CD4-positive, alpha-beta T cell (primary cell): ENCODE measurements at regions not wholly inside any gene's neighbourhood (a gene's known extent, or its start where the extent isn't known, plus 50 kb on each side); places are given as distances from the start of the nearest gene placed in this dataset.

ENCODE experiments used
- ATAC-seq: fragments of 200-7000 bp; cut with Tn5 transposase; one replicate; pipeline ENCODE4 v1.10.0; 2022; ENCODE audit warnings: mild to moderate bottlenecking; ENCODE audit not compliant: poor library complexity
- CTCF ChIA-PET: fragments of 350-600 bp; sonication (Branson Sonifier 250); formaldehyde crosslinking; loops from one replicate; lab custom pipeline; 2021; ENCODE audit warnings: antibody characterized with exemption, inconsistent platforms; lab: Charles Lee
- POLR2A ChIA-PET: fragments of 350-600 bp; sonication (Branson Sonifier 250); formaldehyde crosslinking; loops from one replicate; lab custom pipeline; 2021; ENCODE audit warnings: antibody characterized with exemption, inconsistent platforms; lab: Charles Lee
- DNase-seq, 14 experiments: peaks; one replicate each; pipeline ENCODE4 v3.0.0-alpha.2; 2013 to 2020; ENCODE audit warnings: mixed read lengths in 2 of 14
- H3K27ac ChIP-seq, 2 donors: one replicate each; pipeline versions ENCODE4 v1.5.1 to v1.7.0; 2013; ENCODE audit warnings: low read length in 2 of 2, low read depth in 1 of 2, mild to moderate bottlenecking in 1 of 2
- H3K27me3 ChIP-seq, 2 experiments: 1 replicate in 1 of 2; 2 replicates in 1 of 2; pipeline versions ENCODE4 v1.6.1 to v1.7.0; 2013; ENCODE audit warnings: low read length in 2 of 2, control low read depth in 1 of 2, mild to moderate bottlenecking in 1 of 2, moderate library complexity in 1 of 2; ENCODE audit not compliant: insufficient read depth in 2 of 2, control insufficient read depth in 1 of 2
- H3K36me3 ChIP-seq: one replicate; pipeline ENCODE4 v1.6.1; 2013; ENCODE audit warnings: low read length, control low read depth; ENCODE audit not compliant: insufficient read depth
- H3K4me1 ChIP-seq: one replicate; pipeline ENCODE4 v1.6.1; 2013; ENCODE audit warnings: low read length, control low read depth; ENCODE audit not compliant: insufficient read depth
- H3K4me3 ChIP-seq: one replicate; pipeline ENCODE4 v1.5.1; 2013; ENCODE audit warnings: mild to moderate bottlenecking, low read length, moderate library complexity
- H3K9me3 ChIP-seq, 2 experiments: 1 replicate in 1 of 2; 2 replicates in 1 of 2; pipeline versions ENCODE4 v1.6.1 to v1.7.0; 2013; ENCODE audit warnings: low read length in 2 of 2, mild to moderate bottlenecking in 2 of 2, control low read depth in 1 of 2, moderate library complexity in 1 of 2; ENCODE audit not compliant: control insufficient read depth in 1 of 2, insufficient read depth in 1 of 2
- H3K27ac Mint-ChIP-seq: one replicate; pipeline ENCODE4 v1.8.0; 2020; ENCODE audit warnings: mixed read lengths
- H3K27me3 Mint-ChIP-seq: one replicate; pipeline ENCODE4 v1.8.0; 2021; ENCODE audit warnings: mixed read lengths
- H3K36me3 Mint-ChIP-seq: one replicate; pipeline ENCODE4 v1.8.0; 2021; ENCODE audit warnings: low read depth, mixed read lengths
- H3K4me1 Mint-ChIP-seq: one replicate; pipeline ENCODE4 v1.8.0; 2021; ENCODE audit warnings: low read depth, mixed read lengths
- H3K4me3 Mint-ChIP-seq: one replicate; pipeline ENCODE4 v1.8.0; 2020; ENCODE audit warnings: mild to moderate bottlenecking, mixed read lengths
- H3K9me3 Mint-ChIP-seq: one replicate; pipeline ENCODE4 v1.8.0; 2020; ENCODE audit warnings: mixed read lengths
- CTCF ChIP-seq: fragments of 200-600 bp; IDR thresholded peaks from one replicate; pipeline ENCODE4 v1.8.0; 2022; ENCODE audit warnings: antibody characterized with exemption, mild to moderate bottlenecking
- intact Hi-C, 2 experiments: fragments of 100-400 bp; cut with DNase I in 1 of 2; cut with micrococcal nuclease in 1 of 2; formaldehyde crosslinking; loops; one replicate each; pipeline versions ENCODE4 v1.15.1 to v1.9.0; 2023 to 2025; cut with DNase I, micrococcal nuclease

- ChIA-PET CTCF (no interaction called here), POLR2A (no interaction called here)
- intact Hi-C loops, result no loop called here
- Mint-ChIP-seq H3K9me3 (peaks cover 11% of the 10 kb centered on the region), H3K4me1 (no peaks in the 10 kb centered on the region), H3K27ac (no peak overlapping the region), H3K27me3 (no peaks in the 10 kb centered on the region), H3K4me3 (no peak overlapping the region), H3K36me3 (no peaks in the 10 kb centered on the region)
- Histone ChIP-seq H3K9me3 (peaks cover 0 to 5% of the 10 kb centered on the region in 2 experiments), H3K27me3 (no peaks in the 10 kb centered on the region), H3K27ac (no peak overlapping the region), H3K36me3 (no peaks in the 10 kb centered on the region), H3K4me3 (no peak overlapping the region), H3K4me1 (no peaks in the 10 kb centered on the region)
- ATAC-seq, result no peak
- no peak for DNase-seq
- no peak for TF ChIP-seq CTCF
These were observed 329.7 kb downstream of the SI start for GRCh38 chr3:164748626-164749025.

- Histone ChIP-seq H3K36me3 (no peaks in the 10 kb centered on the region), H3K4me3 (no peak overlapping the region), H3K9me3 (peaks cover 3 to 5% of the 10 kb centered on the region in 2 experiments), H3K27me3 (no peaks in the 10 kb centered on the region), H3K4me1 (no peaks in the 10 kb centered on the region), H3K27ac (no peak overlapping the region)
- H3K4me3 Mint-ChIP-seq, result no peak overlapping the region
- no peak for ATAC-seq
- no peaks in the 10 kb centered on the region for H3K27me3 Mint-ChIP-seq
- POLR2A ChIA-PET, result no interaction called here
- TF ChIP-seq CTCF, result no peak
- H3K36me3 Mint-ChIP-seq, result no peaks in the 10 kb centered on the region
- DNase-seq, result no peak
- H3K9me3 Mint-ChIP-seq, result peaks cover 20% of the 10 kb centered on the region
- intact Hi-C loops, result no loop called here
- CTCF ChIA-PET, result no interaction called here
- no peaks in the 10 kb centered on the region for H3K4me1 Mint-ChIP-seq
- H3K27ac Mint-ChIP-seq, result no peak overlapping the region
These were observed 336.4 kb downstream of the SI start for GRCh38 chr3:164741869-164742268.

GRCh38 chr3:164737174-164737573, 341.1 kb downstream of the SI start:
- H3K27me3 ChIP-seq, result no peaks in the 10 kb centered on the region
- no peak overlapping the region for H3K27ac ChIP-seq
- no peaks in the 10 kb centered on the region for H3K4me1 Mint-ChIP-seq
- H3K27me3 Mint-ChIP-seq, result no peaks in the 10 kb centered on the region
- H3K9me3 Mint-ChIP-seq, result peaks cover 20% of the 10 kb centered on the region
- H3K9me3 ChIP-seq, result peaks cover 0 to 3% of the 10 kb centered on the region in 2 experiments
- no peak overlapping the region for H3K27ac Mint-ChIP-seq
- no peak for DNase-seq
- H3K4me3 ChIP-seq, result no peak overlapping the region
- H3K4me1 ChIP-seq, result no peaks in the 10 kb centered on the region
- ATAC-seq, result no peak
- TF ChIP-seq CTCF, result no peak
- ChIA-PET CTCF (no interaction called here), POLR2A (no interaction called here)
- no peaks in the 10 kb centered on the region for H3K36me3 Mint-ChIP-seq
- H3K4me3 Mint-ChIP-seq, result no peak overlapping the region
- H3K36me3 ChIP-seq, result no peaks in the 10 kb centered on the region
- intact Hi-C loops, result no loop called here
